Keratinocyte (primary cell): ENCODE measurements at regions not wholly inside any gene's neighbourhood (a gene's known extent, or its start where the extent isn't known, plus 50 kb on each side); places are given as distances from the start of the nearest gene placed in this dataset.
A peak's percentile ranks its signal among the peaks of the same experiment; 100 is the strongest.

Experiments used
- DNase-seq: peaks from one replicate; pipeline ENCODE4 v3.0.0-alpha.2; 2011; ENCODE audit warnings: low read depth, missing footprints, low spot score
- FAIRE-seq: peaks from 2 replicates; lab custom pipeline; 2011; peaks lifted over from hg19 to GRCh38; lab: Jason Lieb, UNC
- H2AFZ ChIP-seq: 2 replicates; pipeline ENCODE4 v1.6.0; 2012; ENCODE audit warnings: low read length, control low read depth, inconsistent platforms; ENCODE audit not compliant: control insufficient read depth
- H3K27ac ChIP-seq: 2 replicates; pipeline ENCODE4 v1.5.1; 2011; ENCODE audit warnings: low read length; ENCODE audit not compliant: control insufficient read depth, insufficient read depth
- H3K27me3 ChIP-seq: 3 replicates; pipeline ENCODE4 v1.6.0; 2011; ENCODE audit warnings: low read length; ENCODE audit not compliant: control insufficient read depth, insufficient read depth; ENCODE audit errors: extremely low read depth
- H3K36me3 ChIP-seq, 2 experiments: 2 replicates in 1 of 2; 3 replicates in 1 of 2; pipeline ENCODE4 v1.5.1; 2011; ENCODE audit warnings: low read length in 2 of 2, mild to moderate bottlenecking in 1 of 2; ENCODE audit not compliant: control insufficient read depth in 2 of 2, insufficient read depth in 2 of 2; ENCODE audit errors: extremely low read depth in 1 of 2
- H3K4me1 ChIP-seq: 3 replicates; pipeline ENCODE4 v1.5.1; 2011; ENCODE audit warnings: low read length; ENCODE audit not compliant: control insufficient read depth, insufficient read depth; ENCODE audit errors: extremely low read depth
- H3K4me2 ChIP-seq: 3 replicates; pipeline ENCODE4 v1.6.0; 2011; ENCODE audit warnings: low read depth, low read length; ENCODE audit not compliant: control insufficient read depth, insufficient read depth; ENCODE audit errors: extremely low read depth
- H3K4me3 ChIP-seq, 3 experiments: fragments of 200-600 bp in 1 of 3; sonication (generic) in 1 of 3; 2 replicates in 2 of 3; 3 replicates in 1 of 3; pipeline ENCODE4 v1.5.1; 2011 to 2016; ENCODE audit warnings: low read length in 3 of 3, mild to moderate bottlenecking in 3 of 3, control low read depth in 2 of 3, inconsistent platforms in 1 of 3, low read depth in 1 of 3, mixed read lengths in 1 of 3, mixed run types in 1 of 3, moderate library complexity in 1 of 3; ENCODE audit not compliant: control insufficient read depth in 2 of 3, insufficient read depth in 2 of 3; ENCODE audit errors: extremely low read depth in 1 of 3
- H3K79me2 ChIP-seq: 2 replicates; pipeline ENCODE4 v1.6.0; 2012; ENCODE audit warnings: low read length; ENCODE audit not compliant: control insufficient read depth, insufficient read depth
- H3K9ac ChIP-seq: 3 replicates; pipeline ENCODE4 v1.6.0; 2011; ENCODE audit warnings: low read length; ENCODE audit not compliant: control insufficient read depth, insufficient read depth; ENCODE audit errors: extremely low read depth
- H3K9me1 ChIP-seq: 3 replicates; pipeline ENCODE4 v1.6.0; 2011; ENCODE audit warnings: low read length; ENCODE audit not compliant: control insufficient read depth, insufficient read depth; ENCODE audit errors: extremely low read depth
- H3K9me3 ChIP-seq: 2 replicates; pipeline ENCODE4 v1.5.1; 2012; ENCODE audit warnings: low read depth, low read length; ENCODE audit not compliant: control insufficient read depth
- H4K20me1 ChIP-seq: 3 replicates; pipeline ENCODE4 v1.6.0; 2011; ENCODE audit warnings: low read length; ENCODE audit not compliant: control insufficient read depth, insufficient read depth; ENCODE audit errors: extremely low read depth
- CTCF ChIP-seq, 3 experiments: IDR thresholded peaks in 1 of 3; conservative IDR thresholded peaks in 1 of 3; optimal IDR thresholded peaks in 1 of 3; 2 replicates in 2 of 3; 3 replicates in 1 of 3; pipeline versions ENCODE3 to v1.5.1; 2011; ENCODE audit warnings: low read length in 3 of 3, mild to moderate bottlenecking in 3 of 3, moderate library complexity in 2 of 3, control low read depth in 1 of 3, inconsistent platforms in 1 of 3; ENCODE audit not compliant: insufficient read depth in 2 of 3; ENCODE audit errors: extremely low read depth in 1 of 3
- EZH2 ChIP-seq: IDR thresholded peaks from one replicate; pipeline ENCODE4 v1.6.1; 2012; ENCODE audit warnings: inconsistent platforms, mild to moderate bottlenecking, low read length, moderate library complexity
- dilution Hi-C: fragments of 300-500 bp; cut with MboI; formaldehyde crosslinking; loops from one replicate; pipeline ENCODE4 v1.7.0; 2020; ENCODE audit warnings: low sequenced_read_pairs; ENCODE audit not compliant: extremely low pct_ligation_motif_present

GRCh38 chr10:111435871-111436270 lies 359.0 kb downstream of the ADRA2A start:
- FAIRE-seq, result no peak

GRCh38 chr10:111439034-111439842 lies 362.4 kb downstream of the ADRA2A start:
- Histone ChIP-seq H3K27ac (peak overlapping the region; percentile 70), H4K20me1 (no peaks in the 10 kb centered on the region), H3K9me3 (no peaks in the 10 kb centered on the region), H3K4me3 (peak overlapping the region in 1 of 3 experiments; percentile 50), H3K79me2 (no peaks in the 10 kb centered on the region), H3K4me1 (peaks cover 4% of the 10 kb centered on the region), H3K36me3 (no peaks in the 10 kb centered on the region), H3K9me1 (no peaks in the 10 kb centered on the region), H3K4me2 (peak overlapping the region; percentile 58), H2AFZ (peak overlapping the region; percentile 92), H3K9ac (peak overlapping the region; percentile 40), H3K27me3 (no peaks in the 10 kb centered on the region)
- TF ChIP-seq CTCF (optimal IDR thresholded peaks at IDR 0.05 in 1 of 3, IDR thresholded peaks at IDR 0.05 in 1 of 3, conservative IDR thresholded peaks at IDR 0.05 in 1 of 3; ENCODE audit: extremely low read depth in 1 of 3, insufficient read depth in 2 of 3, low read length in 3 of 3) (no peak), EZH2 (no peak)
- dilution Hi-C loops, result no loop called here
- FAIRE-seq (peak; percentile 72), DNase-seq (no peak)

More at GRCh38 chr10:111435871-111436270, 359.0 kb downstream of the ADRA2A start:
- Histone ChIP-seq H3K9me1 (no peaks in the 10 kb centered on the region), H3K36me3 (no peaks in the 10 kb centered on the region), H3K27me3 (no peaks in the 10 kb centered on the region), H3K27ac (no peak overlapping the region), H3K4me3 (no peak overlapping the region), H3K9ac (no peak overlapping the region), H2AFZ (no peak overlapping the region), H3K4me1 (peaks cover 4% of the 10 kb centered on the region), H3K9me3 (no peaks in the 10 kb centered on the region), H4K20me1 (no peaks in the 10 kb centered on the region), H3K4me2 (no peak overlapping the region), H3K79me2 (no peaks in the 10 kb centered on the region)
- DNase-seq, result no peak
- TF ChIP-seq EZH2 (no peak), CTCF (optimal IDR thresholded peaks at IDR 0.05 in 1 of 3, IDR thresholded peaks at IDR 0.05 in 1 of 3, conservative IDR thresholded peaks at IDR 0.05 in 1 of 3; ENCODE audit: extremely low read depth in 1 of 3, insufficient read depth in 2 of 3, low read length in 3 of 3) (no peak)
- dilution Hi-C loops, result no loop called here
